ENCODE measurements at regions not wholly inside any gene's neighbourhood (a gene's known extent, or its start where the extent isn't known, plus 50 kb on each side); places are given as distances from the start of the nearest gene placed in this dataset.

- DNase-seq (no peak), ATAC-seq (no peak)
- Histone ChIP-seq H3K27me3 (no peaks in the 10 kb centered on the region), H3K36me3 (no peaks in the 10 kb centered on the region), H3K9me3 (no peaks in the 10 kb centered on the region), H3K4me1 (no peaks in the 10 kb centered on the region), H3K4me3 (no peak overlapping the region), H3K27ac (no peak overlapping the region)
- no peak for TF ChIP-seq CTCF (IDR thresholded peaks at IDR 0.05)
- intact Hi-C loops (cut with DNase I), result no loop called here
Measured at GRCh38 chr6:90444160-90444714, 142.6 kb downstream of the MAP3K7 start.

- Histone ChIP-seq H3K36me3 (no peaks in the 10 kb centered on the region), H3K9me3 (no peaks in the 10 kb centered on the region), H3K4me1 (no peaks in the 10 kb centered on the region), H3K4me3 (no peak overlapping the region), H3K27ac (no peak overlapping the region), H3K27me3 (no peaks in the 10 kb centered on the region)
- no peak for TF ChIP-seq CTCF (IDR thresholded peaks at IDR 0.05)
- ATAC-seq (no peak), DNase-seq (no peak)
- intact Hi-C loops (cut with DNase I), result no loop called here
Measured at GRCh38 chr6:90442366-90442765, 144.5 kb downstream of the MAP3K7 start.

GRCh38 chr6:90440586-90441283 lies 144.1 kb upstream of the BACH2 start:
- no peaks in the 10 kb centered on the region for H3K36me3 ChIP-seq
- H3K4me3 ChIP-seq, result no peak overlapping the region
- H3K27ac ChIP-seq, result no peak overlapping the region
- intact Hi-C loops (cut with DNase I), result no loop called here
- TF ChIP-seq CTCF (IDR thresholded peaks at IDR 0.05), result no peak
- no peaks in the 10 kb centered on the region for H3K27me3 ChIP-seq
- H3K4me1 ChIP-seq, result no peaks in the 10 kb centered on the region
- no peak for ATAC-seq
- H3K9me3 ChIP-seq, result no peaks in the 10 kb centered on the region
- DNase-seq, result no peak

GRCh38 chr6:90439586-90439985 lies 142.9 kb upstream of the BACH2 start:
- no peak for DNase-seq
- no peaks in the 10 kb centered on the region for H3K27me3 ChIP-seq
- H3K27ac ChIP-seq, result no peak overlapping the region
- no peaks in the 10 kb centered on the region for H3K4me1 ChIP-seq
- H3K4me3 ChIP-seq, result no peak overlapping the region
- no peaks in the 10 kb centered on the region for H3K9me3 ChIP-seq
- intact Hi-C loops (cut with DNase I), result no loop called here
- TF ChIP-seq CTCF (IDR thresholded peaks at IDR 0.05), result no peak
- H3K36me3 ChIP-seq, result no peaks in the 10 kb centered on the region
- ATAC-seq, result no peak

GRCh38 chr6:90436403-90436802 lies 139.8 kb upstream of the BACH2 start:
- H3K4me1 ChIP-seq, result no peaks in the 10 kb centered on the region
- intact Hi-C loops (cut with DNase I), result no loop called here
- ATAC-seq, result no peak
- no peak overlapping the region for H3K27ac ChIP-seq
- no peaks in the 10 kb centered on the region for H3K9me3 ChIP-seq
- DNase-seq, result no peak
- H3K36me3 ChIP-seq, result no peaks in the 10 kb centered on the region
- no peak for TF ChIP-seq CTCF (IDR thresholded peaks at IDR 0.05)
- no peak overlapping the region for H3K4me3 ChIP-seq
- no peaks in the 10 kb centered on the region for H3K27me3 ChIP-seq

All from upper lobe of right lung (tissue), 1 donor.